Prostate gland (tissue), 2 donors: ENCODE measurements at regions not wholly inside any gene's neighbourhood (a gene's known extent, or its start where the extent isn't known, plus 50 kb on each side); places are given as distances from the start of the nearest gene placed in this dataset.

ENCODE experiments used
- POLR2A ChIP-seq: fragments of 450-650 bp; IDR thresholded peaks from one replicate; pipeline ENCODE4 v1.6.1; 2016; ENCODE audit warnings: antibody characterized with exemption, mild to moderate bottlenecking
- TF ChIP-seq, protein P1 (sequence below), 4 experiments: fragments of 200-600 bp in 2 of 4; fragments of 450-650 bp in 2 of 4; sonication (generic) in 2 of 4; IDR thresholded peaks; 1 replicate in 3 of 4; 2 replicates in 1 of 4; pipeline ENCODE4 v1.5.1; 2016 to 2019; ENCODE audit warnings: antibody characterized with exemption in 4 of 4, mild to moderate bottlenecking in 2 of 4, moderate library complexity in 2 of 4

DNA sequence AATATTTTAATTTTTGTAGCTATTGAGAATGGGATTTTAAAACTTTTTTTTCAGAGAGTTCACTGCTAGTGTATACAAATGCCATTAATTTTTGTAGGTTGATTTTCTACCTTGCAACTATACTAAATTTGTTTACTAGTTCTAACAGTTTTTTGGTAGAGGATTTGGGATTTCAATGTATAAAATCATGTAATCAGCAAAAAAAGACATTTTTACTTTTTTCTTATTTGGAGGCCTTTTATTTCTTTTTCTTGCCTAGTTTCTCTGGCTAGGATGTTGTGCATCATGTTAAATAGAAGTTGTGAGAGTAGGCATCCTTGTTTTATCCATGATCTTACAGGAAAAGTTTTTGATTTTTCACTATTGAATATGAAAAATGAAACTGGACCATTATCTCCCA, 602.9 kb upstream of the KIF2B start:
- TF ChIP-seq POLR2A, result no peak
- TF ChIP-seq, protein P1, sequence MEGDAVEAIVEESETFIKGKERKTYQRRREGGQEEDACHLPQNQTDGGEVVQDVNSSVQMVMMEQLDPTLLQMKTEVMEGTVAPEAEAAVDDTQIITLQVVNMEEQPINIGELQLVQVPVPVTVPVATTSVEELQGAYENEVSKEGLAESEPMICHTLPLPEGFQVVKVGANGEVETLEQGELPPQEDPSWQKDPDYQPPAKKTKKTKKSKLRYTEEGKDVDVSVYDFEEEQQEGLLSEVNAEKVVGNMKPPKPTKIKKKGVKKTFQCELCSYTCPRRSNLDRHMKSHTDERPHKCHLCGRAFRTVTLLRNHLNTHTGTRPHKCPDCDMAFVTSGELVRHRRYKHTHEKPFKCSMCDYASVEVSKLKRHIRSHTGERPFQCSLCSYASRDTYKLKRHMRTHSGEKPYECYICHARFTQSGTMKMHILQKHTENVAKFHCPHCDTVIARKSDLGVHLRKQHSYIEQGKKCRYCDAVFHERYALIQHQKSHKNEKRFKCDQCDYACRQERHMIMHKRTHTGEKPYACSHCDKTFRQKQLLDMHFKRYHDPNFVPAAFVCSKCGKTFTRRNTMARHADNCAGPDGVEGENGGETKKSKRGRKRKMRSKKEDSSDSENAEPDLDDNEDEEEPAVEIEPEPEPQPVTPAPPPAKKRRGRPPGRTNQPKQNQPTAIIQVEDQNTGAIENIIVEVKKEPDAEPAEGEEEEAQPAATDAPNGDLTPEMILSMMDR (IDR thresholded peaks at IDR 0.05), result no peak
